Stomach (tissue), 4 donors: ENCODE measurements at regions not wholly inside any gene's neighbourhood (a gene's known extent, or its start where the extent isn't known, plus 50 kb on each side); places are given as distances from the start of the nearest gene placed in this dataset.

Experiments used
- POLR2A ChIP-seq, 4 donors: fragments of 450-650 bp; IDR thresholded peaks; one replicate each; pipeline ENCODE4 v1.6.1; 2016; ENCODE audit warnings: antibody characterized with exemption in 4 of 4, control low read depth in 2 of 4, mild to moderate bottlenecking in 1 of 4, moderate library complexity in 1 of 4
- TF ChIP-seq, protein P1 (sequence below), 7 experiments: fragments of 450-650 bp in 4 of 7; fragments of 200-600 bp in 3 of 7; sonication (generic) in 3 of 7; IDR thresholded peaks; one replicate each; pipeline ENCODE4 v1.5.1; 2016 to 2019; ENCODE audit warnings: antibody characterized with exemption in 7 of 7, control low read depth in 2 of 7, mild to moderate bottlenecking in 1 of 7

DNA sequence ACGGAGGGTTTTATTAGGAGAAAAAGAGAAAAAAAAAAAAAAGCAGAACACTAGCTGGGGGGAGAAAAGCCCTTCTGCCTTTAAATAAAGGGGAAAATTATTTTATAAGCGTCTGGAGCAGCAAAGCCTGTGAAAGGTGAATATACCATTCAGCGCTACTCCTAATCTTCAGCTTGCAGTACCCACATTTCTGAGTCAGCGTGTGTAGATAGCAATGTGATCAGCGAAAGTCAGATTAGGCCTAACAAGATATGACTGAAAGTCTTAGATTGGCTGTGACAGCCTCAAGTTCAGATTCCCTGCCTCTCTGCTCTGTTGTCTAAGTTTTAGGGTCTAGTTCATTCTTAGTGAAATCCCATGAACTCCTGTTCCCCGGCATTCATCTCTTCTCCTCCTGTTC lies 279.5 kb downstream of the TMEM114 start:
- TF ChIP-seq POLR2A (IDR thresholded peaks at IDR 0.05): no peak
- TF ChIP-seq, protein P1, sequence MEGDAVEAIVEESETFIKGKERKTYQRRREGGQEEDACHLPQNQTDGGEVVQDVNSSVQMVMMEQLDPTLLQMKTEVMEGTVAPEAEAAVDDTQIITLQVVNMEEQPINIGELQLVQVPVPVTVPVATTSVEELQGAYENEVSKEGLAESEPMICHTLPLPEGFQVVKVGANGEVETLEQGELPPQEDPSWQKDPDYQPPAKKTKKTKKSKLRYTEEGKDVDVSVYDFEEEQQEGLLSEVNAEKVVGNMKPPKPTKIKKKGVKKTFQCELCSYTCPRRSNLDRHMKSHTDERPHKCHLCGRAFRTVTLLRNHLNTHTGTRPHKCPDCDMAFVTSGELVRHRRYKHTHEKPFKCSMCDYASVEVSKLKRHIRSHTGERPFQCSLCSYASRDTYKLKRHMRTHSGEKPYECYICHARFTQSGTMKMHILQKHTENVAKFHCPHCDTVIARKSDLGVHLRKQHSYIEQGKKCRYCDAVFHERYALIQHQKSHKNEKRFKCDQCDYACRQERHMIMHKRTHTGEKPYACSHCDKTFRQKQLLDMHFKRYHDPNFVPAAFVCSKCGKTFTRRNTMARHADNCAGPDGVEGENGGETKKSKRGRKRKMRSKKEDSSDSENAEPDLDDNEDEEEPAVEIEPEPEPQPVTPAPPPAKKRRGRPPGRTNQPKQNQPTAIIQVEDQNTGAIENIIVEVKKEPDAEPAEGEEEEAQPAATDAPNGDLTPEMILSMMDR (IDR thresholded peaks at IDR 0.05): no peak
